Choroid plexus epithelial cell (primary cell): ENCODE measurements at regions not wholly inside any gene's neighbourhood (a gene's known extent, or its start where the extent isn't known, plus 50 kb on each side); places are given as distances from the start of the nearest gene placed in this dataset.

Experiments used
- DNase-seq: peaks from one replicate; pipeline ENCODE4 v3.0.0-alpha.2; 2010; ENCODE audit warnings: low read depth
- H3K4me3 ChIP-seq: 2 replicates; pipeline ENCODE4 v1.5.1; 2011; ENCODE audit warnings: low read depth, mild to moderate bottlenecking, control low read depth, low read length, moderate library complexity
- TF ChIP-seq, protein P1 (sequence below): conservative IDR thresholded peaks from 2 replicates; pipeline ENCODE4 v1.5.1; 2011; ENCODE audit warnings: low read depth, mild to moderate bottlenecking, control low read depth, inconsistent platforms, low read length, moderate library complexity

DNA sequence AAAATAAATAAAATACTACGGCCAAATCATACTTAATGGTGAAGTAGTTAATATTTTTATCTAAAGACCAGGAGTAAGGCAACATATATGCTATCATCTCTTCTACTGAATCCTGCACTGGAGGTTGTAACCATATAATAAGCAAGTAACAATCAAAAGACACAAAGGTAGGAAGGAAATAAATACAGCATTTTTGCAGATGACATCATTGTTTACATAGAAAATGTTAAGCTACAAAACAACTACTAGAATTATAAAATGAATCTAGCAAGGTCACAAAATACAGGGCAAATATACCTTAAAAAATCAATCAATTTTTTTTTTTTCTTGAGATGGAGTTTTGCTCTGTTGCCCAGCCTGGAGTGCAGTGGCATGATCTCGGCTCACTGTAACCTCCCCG is 51.6 kb upstream of the BDKRB2 start:
- H3K4me3 ChIP-seq = no peak overlapping the region
- no peak for DNase-seq
- TF ChIP-seq, protein P1, sequence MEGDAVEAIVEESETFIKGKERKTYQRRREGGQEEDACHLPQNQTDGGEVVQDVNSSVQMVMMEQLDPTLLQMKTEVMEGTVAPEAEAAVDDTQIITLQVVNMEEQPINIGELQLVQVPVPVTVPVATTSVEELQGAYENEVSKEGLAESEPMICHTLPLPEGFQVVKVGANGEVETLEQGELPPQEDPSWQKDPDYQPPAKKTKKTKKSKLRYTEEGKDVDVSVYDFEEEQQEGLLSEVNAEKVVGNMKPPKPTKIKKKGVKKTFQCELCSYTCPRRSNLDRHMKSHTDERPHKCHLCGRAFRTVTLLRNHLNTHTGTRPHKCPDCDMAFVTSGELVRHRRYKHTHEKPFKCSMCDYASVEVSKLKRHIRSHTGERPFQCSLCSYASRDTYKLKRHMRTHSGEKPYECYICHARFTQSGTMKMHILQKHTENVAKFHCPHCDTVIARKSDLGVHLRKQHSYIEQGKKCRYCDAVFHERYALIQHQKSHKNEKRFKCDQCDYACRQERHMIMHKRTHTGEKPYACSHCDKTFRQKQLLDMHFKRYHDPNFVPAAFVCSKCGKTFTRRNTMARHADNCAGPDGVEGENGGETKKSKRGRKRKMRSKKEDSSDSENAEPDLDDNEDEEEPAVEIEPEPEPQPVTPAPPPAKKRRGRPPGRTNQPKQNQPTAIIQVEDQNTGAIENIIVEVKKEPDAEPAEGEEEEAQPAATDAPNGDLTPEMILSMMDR = no peak
